HL-60 (cell line): ENCODE measurements at regions not wholly inside any gene's neighbourhood (a gene's known extent, or its start where the extent isn't known, plus 50 kb on each side); places are given as distances from the start of the nearest gene placed in this dataset.

Experiments used
- DNase-seq, 2 experiments: peaks; one replicate each; pipeline ENCODE4 v3.0.0-alpha.2; 2010 to 2020; ENCODE audit warnings: low read depth in 1 of 2, low spot score in 1 of 2
- H3K27ac ChIP-seq: fragments of 250-450 bp; sonication (Bioruptor Pico); replicated peaks from 2 replicates; pipeline ENCODE4 v1.5.1; 2020; ENCODE audit warnings: mild to moderate bottlenecking, moderate library complexity
- H3K27me3 ChIP-seq: fragments of 250-450 bp; sonication (Bioruptor Pico); 2 replicates; pipeline ENCODE4 v1.5.1; 2021; ENCODE audit warnings: mild to moderate bottlenecking, moderate library complexity; ENCODE audit not compliant: insufficient read depth, poor library complexity, severe bottlenecking
- H3K4me3 ChIP-seq: replicated peaks from 2 replicates; pipeline ENCODE4 v1.5.1; 2011; ENCODE audit warnings: mild to moderate bottlenecking, control low read depth, low read length; ENCODE audit not compliant: insufficient read depth
- CTCF ChIP-seq: IDR thresholded peaks from one replicate; pipeline ENCODE4 v1.5.1; 2011; ENCODE audit warnings: low read length, control low read depth, inconsistent platforms; ENCODE audit not compliant: insufficient read depth
- GABPA ChIP-seq: IDR thresholded peaks from 2 replicates; pipeline ENCODE4 v1.6.1; 2012; ENCODE audit warnings: low read depth
- POLR2AphosphoS5 ChIP-seq: IDR thresholded peaks from 2 replicates; pipeline ENCODE4 v1.6.1; 2012; ENCODE audit warnings: low read depth
- REST ChIP-seq: IDR thresholded peaks from 2 replicates; pipeline ENCODE4 v1.6.1; 2012; ENCODE audit warnings: low read depth; ENCODE audit not compliant: insufficient replicate concordance
- SPI1 ChIP-seq: IDR thresholded peaks from 2 replicates; pipeline ENCODE4 v1.6.1; 2012; ENCODE audit warnings: low read depth, mild to moderate bottlenecking, borderline replicate concordance

- Histone ChIP-seq H3K4me3 (no peak overlapping the region), H3K27me3 (no peaks in the 10 kb centered on the region), H3K27ac (no peak overlapping the region)
- DNase-seq, result no peak
- TF ChIP-seq GABPA, result no peak
- TF ChIP-seq CTCF, result no peak
- TF ChIP-seq REST, result no peak
- no peak for TF ChIP-seq POLR2AphosphoS5
- TF ChIP-seq SPI1, result no peak
Measured at GRCh38 chr3:64353226-64353625, 128.0 kb upstream of the PRICKLE2 start.

- DNase-seq, result no peak
- Histone ChIP-seq H3K27ac (no peak overlapping the region), H3K27me3 (no peaks in the 10 kb centered on the region), H3K4me3 (no peak overlapping the region)
- TF ChIP-seq SPI1 (no peak), REST (no peak), CTCF (no peak), GABPA (no peak), POLR2AphosphoS5 (no peak)
Measured at GRCh38 chr3:64352639-64352992, 127.3 kb upstream of the PRICKLE2 start.

GRCh38 chr3:64351713-64352638 lies 126.7 kb upstream of the PRICKLE2 start:
- Histone ChIP-seq H3K27ac (no peak overlapping the region), H3K4me3 (no peak overlapping the region), H3K27me3 (no peaks in the 10 kb centered on the region)
- no peak for DNase-seq
- no peak for TF ChIP-seq POLR2AphosphoS5
- TF ChIP-seq SPI1, result no peak
- no peak for TF ChIP-seq REST
- no peak for TF ChIP-seq CTCF
- TF ChIP-seq GABPA, result no peak
